ENCODE measurements at regions not wholly inside any gene's neighbourhood (a gene's known extent, or its start where the extent isn't known, plus 50 kb on each side); places are given as distances from the start of the nearest gene placed in this dataset.
"Not testable (repeated sequence)": the region's sequence is repeated elsewhere in the genome, so short reads cannot be mapped to it uniquely, and the experiment has no call there.

DNA sequence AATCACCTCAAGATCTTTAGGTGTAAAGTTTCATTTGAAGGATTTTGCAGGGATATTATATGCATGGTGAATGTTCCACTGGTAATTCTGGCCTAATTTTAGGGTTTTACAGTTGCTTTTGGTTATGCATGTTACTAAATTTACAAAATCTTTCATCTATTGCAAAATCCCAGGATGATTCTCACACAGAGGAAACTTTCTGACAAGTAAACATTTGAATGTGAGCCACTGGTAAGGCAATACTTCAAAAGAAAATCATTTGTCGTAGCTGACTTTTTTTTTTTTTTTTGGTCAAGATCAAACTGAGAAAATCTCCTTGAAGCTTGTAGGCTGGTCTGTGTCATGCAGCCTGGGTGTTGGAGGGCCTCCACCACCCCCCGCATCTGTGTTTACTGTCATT, 141.9 kb upstream of the EXOC2 start:
- no peak for DNase-seq

DNA sequence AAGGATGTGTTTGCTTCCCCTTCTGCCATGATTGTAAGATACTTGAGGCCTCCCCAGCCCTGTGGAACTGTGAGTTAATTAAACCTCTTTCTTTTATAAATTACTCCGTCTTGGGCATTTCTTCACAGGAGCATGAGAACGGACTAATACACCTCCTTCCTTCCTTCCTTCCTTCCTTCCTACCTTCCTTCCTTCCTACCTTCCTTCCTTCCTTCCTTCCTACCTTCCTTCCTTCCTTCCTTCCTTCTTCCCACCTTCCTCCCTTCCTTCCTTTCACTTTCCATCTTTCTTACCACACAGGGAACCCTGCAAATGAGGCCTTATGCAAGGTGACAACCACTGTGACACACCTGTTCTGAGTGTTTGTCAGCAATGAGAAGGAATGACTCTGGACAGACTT, 141.3 kb upstream of the EXOC2 start:
- no peak for DNase-seq

DNA sequence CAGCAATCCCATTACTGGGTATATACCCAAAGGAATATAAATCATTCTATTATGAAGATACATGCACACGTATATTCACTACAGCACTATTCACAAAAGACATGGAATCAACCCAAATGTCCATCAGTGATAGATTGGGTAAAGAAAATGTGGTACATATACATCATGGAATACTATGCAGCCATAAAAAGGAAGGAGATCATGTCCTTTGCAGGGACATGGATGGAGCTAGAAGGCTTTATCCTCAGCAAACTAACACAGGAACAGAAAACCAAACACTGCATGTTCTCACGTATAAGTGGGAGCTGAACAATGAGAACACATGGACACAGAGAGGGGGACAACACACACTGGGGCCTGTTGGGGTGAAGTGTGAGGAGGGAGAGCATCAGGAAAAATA, 139.9 kb upstream of the EXOC2 start:
- not testable (repeated sequence) for DNase-seq

- no peak for DNase-seq
These were observed 137.9 kb upstream of the EXOC2 start for GRCh38 chr6:830667-831327.

DNA sequence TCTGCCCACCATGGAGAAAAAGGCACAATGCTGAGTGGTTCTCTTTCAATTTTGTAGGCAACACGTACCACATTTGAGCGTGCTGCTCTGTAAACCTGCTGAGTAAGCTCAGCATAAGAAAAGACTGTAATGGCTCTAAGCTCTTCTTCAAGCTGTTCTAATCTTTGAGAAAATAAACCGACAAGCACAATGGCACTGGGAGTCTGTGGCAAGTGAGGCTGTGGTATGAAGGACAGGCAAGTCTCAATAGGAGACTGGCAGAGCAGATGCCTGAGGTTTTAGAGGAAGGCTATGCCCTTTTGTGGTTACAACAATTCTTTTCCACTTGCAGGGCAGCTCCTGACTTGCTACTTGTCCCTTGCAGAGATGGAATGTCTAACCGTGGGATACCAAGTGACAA, 136.7 kb upstream of the EXOC2 start:
- no peak for DNase-seq

GRCh38 chr6:827431-827830, 134.5 kb upstream of the EXOC2 start:
- no peak for DNase-seq

GRCh38 chr6:819122-819521, 126.2 kb upstream of the EXOC2 start:
- DNase-seq = no peak

- no peak for DNase-seq
These were observed 125.3 kb upstream of the EXOC2 start for GRCh38 chr6:818196-818595.

- peak; percentile 74 for DNase-seq
These were observed 123.7 kb upstream of the EXOC2 start for GRCh38 chr6:816510-817084.

GRCh38 chr6:815348-815738, 122.4 kb upstream of the EXOC2 start:
- DNase-seq = no peak

- no peak for DNase-seq
These were observed 121.7 kb upstream of the EXOC2 start for GRCh38 chr6:814378-815347.

GRCh38 chr6:811831-812230, 118.9 kb upstream of the EXOC2 start:
- no peak for DNase-seq

GRCh38 chr6:811191-811590, 118.3 kb upstream of the EXOC2 start:
- DNase-seq = no peak

- no peak for DNase-seq
These were observed 111.8 kb upstream of the EXOC2 start for GRCh38 chr6:804771-805170.

DNA sequence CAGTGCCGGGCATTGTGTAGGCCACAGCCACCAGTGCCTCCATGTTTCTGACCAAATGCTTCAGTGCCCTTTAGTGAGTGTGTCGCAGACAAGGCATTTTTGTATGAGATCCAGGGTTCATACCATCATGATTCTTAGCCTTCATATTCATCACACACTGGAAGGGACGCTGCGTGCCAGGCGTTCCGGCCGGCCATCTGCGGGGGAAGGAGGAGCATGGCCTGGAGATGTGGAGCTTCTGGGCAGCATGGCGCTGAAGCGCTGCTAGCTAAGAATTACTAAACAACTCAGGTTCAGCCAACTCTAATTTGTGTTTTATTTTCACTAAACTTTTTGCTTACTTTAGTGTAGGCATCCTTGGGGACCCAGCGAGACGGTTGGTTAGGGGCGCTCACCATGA, 111.4 kb upstream of the EXOC2 start:
- no peak for DNase-seq

DNA sequence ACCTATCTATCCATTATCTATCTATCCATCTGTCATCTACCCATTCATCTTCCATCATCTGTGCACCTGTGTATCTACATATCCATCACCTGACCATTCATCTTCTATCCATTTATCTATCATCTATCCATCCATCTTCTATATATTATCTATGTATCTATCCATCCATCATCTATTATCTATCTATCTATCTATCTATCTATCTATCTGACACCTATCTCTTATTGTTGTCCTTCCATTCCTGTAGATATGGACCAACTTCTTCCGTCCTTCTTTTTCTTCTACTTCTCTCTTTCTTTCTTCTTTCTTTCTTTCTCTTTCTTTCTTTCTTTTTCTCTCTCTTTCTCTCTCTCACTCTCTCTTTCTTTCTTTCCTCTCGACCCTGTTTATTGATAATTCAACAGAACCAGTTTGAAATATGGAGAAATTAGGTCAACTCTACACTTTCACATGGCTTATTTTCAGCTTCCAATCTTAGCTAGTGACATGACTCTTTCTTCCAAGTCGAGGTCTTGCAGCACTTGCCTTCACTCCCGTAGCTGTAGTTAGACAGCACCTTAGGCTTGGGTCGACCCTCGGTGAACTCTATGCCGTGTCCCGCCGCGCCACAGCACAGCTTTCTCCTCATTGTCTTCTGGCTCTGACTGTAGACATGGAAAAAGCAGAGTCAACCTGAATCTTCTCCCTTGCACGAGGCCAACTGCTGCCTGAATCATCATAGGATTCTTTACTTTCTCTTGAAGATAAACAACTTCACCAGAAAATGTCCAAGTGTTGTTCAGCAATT, 110.4 kb upstream of the EXOC2 start:
- no peak for DNase-seq

- DNase-seq = no peak
These were observed 109.8 kb upstream of the EXOC2 start for GRCh38 chr6:802701-803100.

GRCh38 chr6:802223-802622, 109.3 kb upstream of the EXOC2 start:
- DNase-seq = not testable (repeated sequence)

GRCh38 chr6:799769-800168, 106.8 kb upstream of the EXOC2 start:
- DNase-seq = no peak

- peak; percentile 57 for DNase-seq
These were observed 104.6 kb upstream of the EXOC2 start for GRCh38 chr6:797479-798077.

DNA sequence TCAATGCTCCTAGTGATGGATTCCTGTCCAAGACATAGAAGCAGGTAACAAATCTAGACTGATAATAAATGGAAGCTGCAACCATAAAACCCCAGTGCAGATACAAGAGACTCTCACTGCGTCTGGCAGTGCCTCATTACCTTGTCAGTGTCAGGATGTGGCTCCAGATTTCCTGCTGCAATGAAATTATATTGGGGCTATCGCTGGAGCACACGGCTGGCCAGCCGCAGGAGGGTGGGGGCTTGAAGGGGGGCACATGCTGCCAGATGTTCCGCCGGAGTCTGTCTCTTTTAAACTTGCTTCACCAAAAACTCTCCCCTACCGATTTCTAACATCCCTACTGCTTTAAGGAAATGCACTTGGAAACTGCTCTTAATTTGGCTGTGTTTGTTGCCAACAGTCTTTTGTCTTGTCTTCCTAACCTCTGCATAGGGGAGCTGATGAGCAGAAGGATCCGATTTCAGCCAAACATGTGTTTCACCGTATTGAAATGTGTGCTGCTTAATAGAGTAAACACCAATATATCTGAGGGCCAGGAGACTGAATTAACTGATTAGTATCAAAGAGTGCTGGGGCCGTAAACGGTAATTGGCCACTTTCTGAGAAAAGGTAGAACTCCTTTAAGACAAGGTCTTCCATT, 102.2 kb upstream of the EXOC2 start:
- DNase-seq = no peak

DNA sequence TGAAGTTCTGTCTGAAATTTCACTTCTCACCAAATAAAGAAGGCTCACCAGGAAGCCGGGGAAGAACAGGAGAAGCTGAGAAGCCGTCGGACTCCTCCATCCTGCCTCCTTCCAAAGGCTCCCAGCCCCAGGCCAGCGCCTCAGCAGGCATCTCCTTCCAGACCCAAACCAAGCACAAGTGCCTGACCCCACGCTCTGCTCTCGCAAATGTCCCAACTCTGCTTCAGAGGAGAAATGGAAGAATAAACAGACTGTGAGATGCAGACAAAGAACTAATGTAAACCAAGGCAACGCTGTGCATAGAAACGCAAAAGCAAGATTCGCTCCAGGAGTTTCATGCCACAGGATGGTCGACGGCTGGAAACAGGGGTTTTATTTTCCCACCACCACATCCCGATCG, 100.3 kb upstream of the EXOC2 start:
- DNase-seq = no peak

All from stimulated activated CD4-positive, alpha-beta T cell treated with anti-CD3 and anti-CD28 coated beads, Interleukin-15, amount 100 ng/mL, for 24 hours (primary cell).